ENCODE measurements at regions not wholly inside any gene's neighbourhood (a gene's known extent, or its start where the extent isn't known, plus 50 kb on each side); places are given as distances from the start of the nearest gene placed in this dataset.

- DNase-seq (ENCODE audit: low read depth) = no peak
- TF ChIP-seq, protein P1, sequence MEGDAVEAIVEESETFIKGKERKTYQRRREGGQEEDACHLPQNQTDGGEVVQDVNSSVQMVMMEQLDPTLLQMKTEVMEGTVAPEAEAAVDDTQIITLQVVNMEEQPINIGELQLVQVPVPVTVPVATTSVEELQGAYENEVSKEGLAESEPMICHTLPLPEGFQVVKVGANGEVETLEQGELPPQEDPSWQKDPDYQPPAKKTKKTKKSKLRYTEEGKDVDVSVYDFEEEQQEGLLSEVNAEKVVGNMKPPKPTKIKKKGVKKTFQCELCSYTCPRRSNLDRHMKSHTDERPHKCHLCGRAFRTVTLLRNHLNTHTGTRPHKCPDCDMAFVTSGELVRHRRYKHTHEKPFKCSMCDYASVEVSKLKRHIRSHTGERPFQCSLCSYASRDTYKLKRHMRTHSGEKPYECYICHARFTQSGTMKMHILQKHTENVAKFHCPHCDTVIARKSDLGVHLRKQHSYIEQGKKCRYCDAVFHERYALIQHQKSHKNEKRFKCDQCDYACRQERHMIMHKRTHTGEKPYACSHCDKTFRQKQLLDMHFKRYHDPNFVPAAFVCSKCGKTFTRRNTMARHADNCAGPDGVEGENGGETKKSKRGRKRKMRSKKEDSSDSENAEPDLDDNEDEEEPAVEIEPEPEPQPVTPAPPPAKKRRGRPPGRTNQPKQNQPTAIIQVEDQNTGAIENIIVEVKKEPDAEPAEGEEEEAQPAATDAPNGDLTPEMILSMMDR (IDR thresholded peaks at IDR 0.05; ENCODE audit: low read depth, low read length, missing control alignments) = no peak
- no peak overlapping the region for H3K4me3 ChIP-seq (ENCODE audit: low read depth, low read length)
These were observed 50.2 kb upstream of the MAMLD1 start for GRCh38 chrX:150312931-150313330.

All from GM12864 (cell line).